Stimulated activated CD4-positive, alpha-beta T cell treated with anti-CD3 and anti-CD28 coated beads, Interleukin-15, amount 100 ng/mL, for 24 hours (primary cell): ENCODE measurements at regions not wholly inside any gene's neighbourhood (a gene's known extent, or its start where the extent isn't known, plus 50 kb on each side); places are given as distances from the start of the nearest gene placed in this dataset.

Source experiments
- DNase-seq: peaks from one replicate; pipeline ENCODE4 v3.0.0-alpha.2; 2020

DNA sequence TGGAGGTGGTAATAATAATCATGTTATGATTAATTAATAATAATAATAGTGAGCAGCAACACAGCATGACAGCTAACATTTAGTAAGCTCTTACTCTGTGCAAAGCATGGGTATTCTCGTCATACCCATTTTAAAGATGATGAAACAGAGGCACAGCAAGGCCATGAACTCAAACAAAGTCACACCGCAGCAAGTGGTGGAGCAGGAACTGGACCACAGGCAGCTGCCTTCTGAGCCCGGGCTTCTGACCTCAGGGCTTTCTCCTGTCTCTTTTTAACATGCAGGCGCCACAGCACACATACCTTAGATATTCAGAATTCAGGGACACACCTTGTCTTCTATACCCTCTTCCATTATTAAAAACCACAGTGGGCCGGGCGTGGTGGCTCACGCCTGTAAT, 50.7 kb upstream of the SPATA12 start:
- no peak for DNase-seq

DNA sequence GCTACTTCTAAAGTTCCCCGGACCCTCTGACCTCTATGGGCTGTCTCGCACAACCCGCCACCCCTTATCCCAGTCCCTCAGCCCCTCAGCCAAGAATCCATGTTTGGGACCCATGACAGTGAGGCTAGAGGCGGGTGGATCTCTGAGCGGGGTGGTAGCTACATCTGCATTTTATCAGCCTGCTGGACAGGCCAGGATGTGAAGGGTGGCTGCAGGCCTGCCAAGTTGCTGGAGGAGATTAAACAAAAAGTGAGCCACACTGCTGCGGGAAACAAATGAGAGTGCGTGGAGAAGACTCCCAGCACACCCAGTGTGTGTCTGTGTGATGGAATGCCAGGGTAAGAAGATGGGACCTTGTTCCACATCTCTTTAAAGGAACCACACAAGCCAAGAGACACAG, 51.1 kb upstream of the SPATA12 start:
- no peak for DNase-seq

DNA sequence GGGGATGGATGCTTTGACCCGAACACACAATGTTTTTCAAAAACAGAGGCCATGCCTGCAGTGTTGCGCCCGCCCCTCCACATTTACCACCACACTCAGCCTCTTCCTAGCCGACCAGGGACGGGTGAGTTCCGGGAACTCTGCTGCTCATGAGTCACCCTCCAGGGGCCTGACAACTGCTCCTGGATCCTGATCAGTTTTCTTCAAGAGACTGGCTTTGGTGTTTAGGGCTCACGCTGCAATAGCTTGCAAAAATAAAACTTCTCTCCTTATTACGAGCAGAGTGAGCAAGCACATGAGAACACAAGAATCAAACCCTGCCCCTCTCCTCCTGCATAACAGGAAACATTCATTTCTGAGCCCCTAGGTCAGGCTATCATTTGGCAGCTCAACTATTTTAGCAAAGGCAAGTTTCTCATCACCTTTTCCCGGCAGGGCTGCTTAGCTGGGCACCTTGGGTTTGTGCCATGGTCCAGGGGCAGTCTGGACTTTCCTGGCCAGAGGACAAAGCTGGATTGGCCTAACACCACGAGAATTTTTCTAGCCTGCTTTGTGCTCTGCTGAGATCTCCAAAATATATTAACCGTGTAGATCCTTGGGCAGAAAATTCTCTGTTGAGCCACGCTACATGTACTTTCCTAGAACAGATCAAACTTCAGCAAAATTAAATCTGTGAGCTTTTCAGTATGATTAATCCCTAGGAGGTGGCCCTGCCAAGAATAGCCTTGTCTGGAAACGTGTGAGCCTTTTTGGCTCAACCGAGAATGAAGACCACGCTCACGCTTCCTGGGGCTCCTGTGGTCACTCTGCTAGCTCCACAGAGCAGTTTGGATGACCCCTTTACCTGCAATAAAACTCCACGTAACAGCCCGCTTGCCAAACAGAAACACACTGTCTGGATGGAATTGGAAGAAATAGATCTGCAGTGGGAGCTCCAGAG, 52.7 kb upstream of the SPATA12 start:
- DNase-seq: peak; percentile 30

DNA sequence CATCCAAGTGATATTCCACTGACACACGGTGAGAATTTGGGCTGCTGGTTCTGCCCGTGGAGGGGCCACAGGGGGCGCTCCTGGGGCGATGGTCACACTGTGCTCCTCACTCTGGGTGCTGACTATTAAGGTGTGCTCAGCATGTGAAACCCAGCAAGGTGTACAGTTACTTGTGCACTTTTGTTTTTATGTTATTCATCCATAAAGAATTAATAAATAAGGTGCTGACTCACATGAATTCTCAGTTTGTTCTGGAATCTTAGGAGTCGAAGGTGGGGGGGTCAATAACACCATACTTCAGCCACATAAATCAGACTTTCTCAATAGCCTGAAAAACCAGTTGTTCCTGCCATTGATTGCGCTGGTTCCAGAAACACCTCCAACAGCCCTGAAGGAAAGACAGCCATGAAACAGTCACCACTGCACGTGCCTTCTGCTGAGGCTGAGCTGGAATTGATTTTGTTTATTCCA, 53.5 kb upstream of the SPATA12 start:
- DNase-seq: no peak

DNA sequence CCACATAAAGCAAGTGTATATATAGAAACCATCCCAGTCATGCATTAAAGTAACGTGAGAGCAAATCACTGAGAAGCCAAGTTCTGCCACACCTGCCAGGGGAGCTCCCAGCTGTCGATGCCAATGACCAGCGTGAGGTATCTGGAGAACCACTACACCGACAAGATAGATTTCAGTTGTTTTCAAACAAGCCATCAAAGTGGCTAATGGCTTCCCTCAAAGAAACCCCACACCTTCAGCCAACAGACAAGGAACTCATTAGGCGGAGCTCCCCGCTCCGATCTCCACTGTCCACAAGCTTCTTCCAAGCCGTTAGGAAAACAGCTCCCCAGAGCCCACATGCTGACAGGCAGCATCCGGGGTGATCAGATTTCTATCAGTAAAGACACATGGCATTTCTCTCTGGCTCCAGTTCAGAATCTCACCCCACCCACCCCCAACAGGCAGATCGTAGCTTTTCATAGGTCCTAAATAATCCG, 54.2 kb upstream of the SPATA12 start:
- no peak for DNase-seq

DNA sequence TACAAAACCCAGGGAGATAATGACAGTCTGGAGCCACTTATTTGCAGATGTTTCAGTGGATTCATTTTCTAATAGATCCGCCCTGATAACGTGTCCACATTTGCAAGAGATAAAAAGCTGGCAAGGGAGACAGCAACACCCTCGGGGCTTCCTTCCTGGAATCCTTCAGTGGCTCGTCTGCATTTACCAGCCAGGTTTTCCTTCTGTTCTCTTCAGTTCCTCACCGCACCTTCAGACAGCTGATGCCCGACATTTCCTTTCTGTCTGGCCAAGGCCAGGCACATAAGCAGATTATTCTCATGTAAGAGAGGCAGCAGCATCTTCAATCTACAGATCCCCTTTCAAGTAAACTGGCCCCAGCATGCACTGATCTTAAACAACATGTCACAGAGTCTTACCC, 56.2 kb upstream of the SPATA12 start:
- no peak for DNase-seq

DNA sequence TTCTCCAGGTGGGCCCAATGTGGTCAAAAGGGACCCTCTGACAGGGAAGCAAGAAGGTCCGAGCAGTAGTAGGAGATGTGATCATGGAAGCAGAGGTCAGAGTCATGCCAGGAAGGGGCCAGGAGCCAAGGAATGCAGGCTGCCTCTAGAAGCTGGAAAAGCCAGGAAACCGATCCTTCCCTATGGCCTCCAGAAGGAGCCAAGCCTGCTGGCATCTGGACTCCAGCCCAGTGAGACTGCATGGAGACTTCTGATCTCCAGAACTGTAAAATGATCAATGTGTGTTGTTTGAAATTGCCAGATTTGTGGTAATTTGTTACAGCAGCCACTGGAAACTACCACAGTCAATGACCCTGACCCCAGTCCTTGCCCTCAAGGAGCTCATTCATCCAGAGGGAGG, 56.8 kb upstream of the SPATA12 start:
- DNase-seq: no peak

DNA sequence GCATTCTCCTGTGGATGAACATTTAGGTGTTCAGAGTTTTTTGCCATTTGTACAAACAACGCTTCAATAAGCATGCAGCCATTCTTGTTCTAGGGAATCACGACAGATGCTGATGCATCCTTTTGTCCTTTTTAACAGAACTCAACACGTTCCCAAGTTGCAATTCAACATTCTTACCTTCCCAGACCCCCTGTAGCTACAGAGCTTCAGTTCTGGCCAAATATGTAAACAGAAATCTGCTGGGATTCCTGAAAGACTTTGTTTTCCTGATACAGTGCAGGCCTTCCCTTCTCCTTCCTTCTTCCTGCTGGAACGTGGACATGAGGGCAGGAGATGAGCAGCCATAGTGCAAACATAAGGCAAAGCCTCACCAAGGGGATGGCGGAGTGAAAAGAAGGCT, 59.1 kb upstream of the SPATA12 start:
- no peak for DNase-seq

DNA sequence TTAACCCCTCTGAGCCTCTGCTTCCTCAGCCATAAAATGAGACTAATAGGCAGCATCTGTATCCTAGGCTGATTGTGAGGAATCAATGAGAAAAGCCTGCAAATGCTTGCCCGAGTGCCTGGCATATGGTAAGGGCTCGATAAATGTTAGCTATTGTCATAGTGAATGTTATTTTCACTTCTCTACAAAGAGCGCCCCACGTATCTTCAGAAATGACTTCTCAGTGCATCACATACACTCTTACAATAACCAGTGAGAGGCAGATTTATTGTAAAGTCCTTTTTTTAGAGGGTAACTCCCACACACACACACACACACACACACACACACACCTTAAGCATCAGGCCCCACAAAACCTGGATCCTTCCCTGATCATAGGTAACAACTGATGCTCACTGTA, 60.5 kb upstream of the SPATA12 start:
- DNase-seq: no peak

DNA sequence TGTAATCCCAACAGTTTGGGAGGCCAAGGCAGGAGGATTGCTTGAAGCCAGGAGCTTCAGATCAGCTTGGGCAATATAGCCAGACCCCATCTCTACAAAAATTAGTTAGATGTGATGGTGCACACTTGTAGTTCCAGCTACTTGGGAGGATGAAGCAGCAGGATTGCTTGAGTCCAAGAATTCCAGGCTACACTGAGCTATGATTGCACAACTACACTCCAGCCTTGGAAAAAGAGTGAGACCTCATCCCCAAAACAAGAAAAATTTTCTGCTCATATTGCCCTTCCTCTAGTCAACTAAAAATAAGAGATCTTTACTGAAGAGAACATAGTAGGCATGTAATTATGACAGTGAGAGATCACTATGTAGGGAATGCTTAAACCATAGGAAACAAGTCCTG, 60.9 kb upstream of the SPATA12 start:
- DNase-seq: no peak

DNA sequence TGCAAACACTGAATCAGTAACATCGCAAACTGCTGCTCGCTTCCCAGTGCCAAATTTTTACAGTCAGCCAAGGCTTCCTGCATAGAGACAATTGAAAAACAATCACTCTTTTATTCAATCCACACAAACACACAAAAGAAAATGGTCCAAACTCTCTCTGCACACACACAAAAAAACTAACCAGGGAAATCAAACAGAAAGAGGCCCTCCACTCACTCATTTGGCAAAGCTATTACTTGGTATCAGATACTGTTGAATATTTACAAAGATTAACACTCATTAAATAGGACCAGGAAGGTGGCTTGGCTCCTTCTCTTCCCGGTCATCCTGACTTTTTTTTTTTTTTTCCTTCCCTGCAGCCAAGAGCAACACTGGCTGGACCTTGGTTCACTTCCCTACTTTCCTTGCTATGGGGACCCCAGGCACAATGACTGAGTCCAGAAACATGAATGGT, 62.4 kb upstream of the SPATA12 start:
- no peak for DNase-seq

DNA sequence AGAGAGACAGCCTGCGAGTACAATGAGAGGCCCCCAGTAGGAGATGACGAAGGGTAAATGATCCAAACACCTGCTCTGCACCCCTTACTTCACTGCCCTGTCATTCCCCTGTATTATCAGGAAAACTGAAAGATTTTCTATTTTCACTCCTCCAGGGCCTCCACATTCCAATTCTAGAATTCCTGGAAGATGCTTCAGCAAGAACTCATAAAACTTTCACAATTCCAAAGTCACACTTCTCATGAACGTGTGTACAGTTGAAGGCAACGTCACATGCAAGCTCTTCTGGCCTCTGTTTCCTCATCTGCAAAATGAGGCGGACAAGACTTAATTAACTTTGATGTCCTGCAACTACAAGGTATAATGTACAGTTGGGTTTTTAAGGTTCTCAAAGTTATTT, 62.8 kb upstream of the SPATA12 start:
- DNase-seq: no peak

DNA sequence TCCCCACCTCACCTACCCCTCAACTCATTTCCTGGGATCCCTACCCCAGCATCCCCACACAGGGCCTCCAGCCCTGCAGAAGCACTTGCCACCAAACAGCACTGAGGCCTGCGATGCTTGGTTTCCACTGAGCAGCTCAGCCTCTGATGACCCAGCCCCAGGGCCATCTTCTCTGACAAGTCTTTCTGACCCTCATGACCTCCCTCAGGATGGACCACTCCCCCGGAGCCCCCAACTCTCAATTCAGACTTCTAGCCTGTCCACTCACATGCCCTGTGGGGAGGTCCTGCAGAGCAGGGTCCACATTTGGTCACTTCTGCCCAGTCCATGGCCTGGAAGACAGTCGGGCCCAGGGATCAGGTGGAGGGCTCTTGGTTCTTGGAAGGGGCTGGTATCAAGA, 63.4 kb upstream of the SPATA12 start:
- DNase-seq: no peak

DNA sequence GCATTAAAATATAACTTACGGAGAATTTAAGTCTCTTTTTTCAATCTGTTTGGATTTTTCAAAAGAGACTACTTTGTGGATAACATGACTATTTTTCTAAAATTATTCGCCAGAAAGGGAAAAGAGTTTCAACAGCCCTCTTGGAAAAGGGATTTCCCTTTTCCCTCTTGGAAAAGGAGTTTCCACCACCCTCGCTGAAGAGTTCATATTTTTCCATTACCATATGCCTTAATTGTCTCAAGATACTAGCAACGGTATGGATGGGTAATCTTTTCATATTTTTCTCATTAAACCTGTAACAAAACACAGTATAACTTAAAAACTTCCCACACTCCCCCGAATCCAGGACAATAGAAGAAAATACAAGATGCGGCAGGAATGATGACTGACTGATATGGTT, 66.1 kb upstream of the SPATA12 start:
- DNase-seq: no peak

DNA sequence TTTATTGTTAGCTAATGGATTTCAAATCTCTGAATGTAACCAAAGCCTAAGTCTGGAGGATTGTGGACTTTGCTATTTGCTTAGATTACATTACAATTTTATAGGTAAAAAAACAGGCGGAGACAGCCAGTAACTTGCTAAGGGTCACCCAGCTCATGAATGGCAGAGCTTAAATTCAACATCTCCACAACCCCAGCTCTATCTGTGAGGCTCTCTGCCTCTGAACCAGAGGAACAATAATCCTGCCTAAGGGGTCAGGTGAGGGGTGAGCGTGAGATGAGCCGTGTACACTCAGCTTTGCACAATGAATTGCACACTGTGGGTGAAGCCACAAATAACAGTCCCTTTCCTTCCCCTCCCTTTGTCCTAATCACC, 69.8 kb upstream of the SPATA12 start:
- DNase-seq: no peak

DNA sequence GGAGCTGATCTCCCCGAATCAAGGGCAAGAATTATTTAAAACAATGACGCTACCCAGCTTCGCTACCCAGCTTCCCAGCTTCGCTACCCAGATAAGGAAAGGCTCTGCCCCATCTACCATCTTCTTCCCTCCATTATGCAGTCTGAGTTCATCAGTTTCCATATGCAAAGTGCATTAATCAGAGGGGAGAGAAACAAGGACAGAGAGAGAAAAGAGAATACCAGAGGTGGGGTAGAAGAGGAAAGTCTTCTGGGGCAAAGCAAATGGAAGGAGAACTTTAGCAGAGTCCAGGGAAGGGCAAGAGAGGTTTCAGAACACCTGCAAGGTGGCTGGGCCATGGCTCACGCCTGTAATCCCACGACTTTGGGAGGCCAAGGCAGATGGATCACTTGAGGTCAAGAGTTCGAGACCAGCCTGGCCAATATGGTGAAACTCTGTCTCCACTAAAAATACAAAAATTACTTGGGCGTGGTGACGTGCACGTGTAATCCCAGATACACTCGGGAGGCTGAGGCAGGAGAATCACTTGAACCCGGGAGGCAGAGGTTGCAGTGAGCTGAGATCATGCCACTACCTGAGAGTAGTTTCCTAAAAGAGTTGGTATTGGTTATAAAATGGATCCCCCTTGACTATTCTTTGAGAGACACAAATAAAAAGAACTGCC, 70.4 kb upstream of the SPATA12 start:
- no peak for DNase-seq

DNA sequence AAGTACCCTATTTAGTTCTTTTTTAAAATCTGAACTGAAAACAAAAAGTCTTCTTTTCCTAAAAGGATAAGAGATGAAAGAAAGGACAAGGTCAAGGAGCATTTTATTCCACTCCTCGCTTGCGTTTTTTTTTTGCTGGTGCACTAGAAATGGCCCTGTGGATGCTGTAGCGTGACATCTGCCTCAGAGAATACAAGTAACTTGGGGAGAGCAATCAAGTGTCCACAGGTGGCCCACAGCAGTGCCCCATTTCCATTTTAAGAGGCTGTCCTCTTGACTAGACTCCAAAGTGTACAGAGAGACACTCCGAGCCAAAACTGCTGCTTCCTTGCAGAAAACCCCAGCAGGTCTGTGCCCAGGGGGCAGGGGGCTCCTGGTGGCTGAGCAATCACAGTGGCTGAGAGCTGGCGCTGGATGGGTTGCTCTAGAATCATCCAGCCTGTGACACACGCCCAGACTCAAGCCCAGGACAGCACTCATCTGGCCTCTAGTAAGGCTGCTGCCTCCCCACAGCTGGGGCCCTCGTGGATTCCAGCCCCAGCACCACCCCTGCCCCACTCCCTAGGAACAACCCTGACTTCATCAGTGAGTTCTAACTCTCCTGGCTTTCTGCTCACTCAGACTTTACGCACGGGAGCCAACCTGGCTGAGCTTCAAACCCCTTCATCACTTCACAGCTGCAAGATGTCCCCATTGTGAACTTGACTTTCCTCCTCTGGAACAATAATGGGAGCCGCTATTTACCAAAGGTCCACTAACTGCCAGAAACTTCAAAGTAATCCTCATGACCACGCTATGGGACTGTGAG, 71.1 kb upstream of the SPATA12 start:
- no peak for DNase-seq

DNA sequence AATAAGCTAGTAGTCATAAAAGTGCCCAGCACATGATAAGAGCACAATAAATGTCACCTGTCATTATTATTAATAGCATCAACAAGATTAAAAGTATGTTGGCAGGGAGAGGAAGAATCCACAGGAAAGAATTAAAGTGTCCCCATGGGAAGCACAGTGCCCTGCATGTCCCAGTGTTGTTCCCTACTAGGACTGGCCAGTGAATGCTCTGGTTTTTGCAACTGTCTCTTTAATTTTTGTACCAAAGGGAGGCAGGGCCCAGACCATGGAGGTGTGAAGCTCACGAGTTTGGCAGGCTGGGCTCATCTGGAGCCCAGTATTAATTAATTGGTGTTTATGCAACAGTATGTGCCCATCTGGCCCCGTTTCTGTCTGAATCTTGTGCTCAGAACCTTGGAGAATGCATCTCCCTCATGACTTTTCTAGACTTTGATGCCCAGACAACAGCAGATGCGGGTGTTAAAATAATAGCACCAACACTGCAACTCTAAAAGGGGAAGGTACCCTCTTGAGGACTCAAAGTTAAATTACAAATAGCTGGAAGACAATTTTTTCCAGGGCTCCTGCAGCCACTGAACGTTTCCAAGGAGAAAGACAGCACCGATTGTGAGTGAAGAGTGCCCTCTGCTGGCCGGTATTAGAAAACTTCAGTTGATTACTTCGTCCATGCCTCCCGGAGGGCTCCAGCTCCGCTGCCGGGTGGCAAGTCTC, 71.9 kb upstream of the SPATA12 start:
- DNase-seq: peak; percentile 80

DNA sequence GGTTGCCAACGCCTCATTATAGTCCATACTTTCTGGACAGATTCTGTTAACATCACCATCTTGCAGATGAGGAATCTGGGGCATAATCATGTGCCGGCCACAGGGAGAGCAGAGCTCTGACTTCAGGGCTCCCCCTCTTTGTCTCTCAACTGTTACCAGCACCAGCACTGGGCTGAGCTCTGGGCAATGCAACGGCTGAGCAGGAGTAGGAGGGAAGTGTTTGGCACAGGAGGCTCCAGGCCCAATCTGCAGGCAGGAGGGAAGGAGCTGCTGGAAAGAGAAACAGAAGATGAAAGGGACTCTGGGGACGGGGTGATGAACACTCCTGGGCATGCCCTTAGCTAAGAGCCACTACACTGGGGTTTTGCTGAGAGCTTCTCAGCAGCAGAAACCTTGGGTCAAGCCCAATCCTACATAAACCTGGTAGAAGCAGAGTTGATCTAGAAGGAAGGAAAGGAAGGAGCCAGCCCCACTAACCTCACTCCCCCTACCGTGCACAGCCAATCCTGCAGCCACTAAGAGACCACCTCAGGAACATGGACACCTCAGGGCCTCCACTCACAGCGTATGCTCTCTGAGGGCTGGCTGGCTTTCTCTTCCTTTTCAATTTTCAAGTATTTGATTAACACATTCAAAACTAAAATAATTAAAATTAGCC, 73.1 kb upstream of the SPATA12 start:
- DNase-seq: peak; percentile 20

DNA sequence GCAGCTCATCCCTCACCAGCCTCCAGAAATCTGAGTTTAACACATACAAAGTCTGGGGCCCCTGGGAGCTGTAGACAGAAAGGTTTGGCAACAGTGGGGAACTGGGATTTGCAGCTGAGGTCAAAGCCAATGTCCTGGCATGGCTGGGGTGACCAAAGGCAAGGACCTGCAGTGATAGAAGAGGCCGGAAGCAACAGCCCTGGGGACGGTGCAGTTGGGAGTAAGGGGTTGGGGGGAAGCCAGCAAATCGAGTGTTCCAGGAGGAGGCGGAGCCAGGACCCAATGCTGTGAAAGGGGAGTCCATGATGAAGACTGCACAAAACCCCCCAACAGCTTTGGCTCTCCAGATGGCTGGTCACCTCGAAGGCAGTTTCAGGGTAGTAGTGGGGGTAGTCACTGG, 74.1 kb upstream of the SPATA12 start:
- DNase-seq: no peak

DNA sequence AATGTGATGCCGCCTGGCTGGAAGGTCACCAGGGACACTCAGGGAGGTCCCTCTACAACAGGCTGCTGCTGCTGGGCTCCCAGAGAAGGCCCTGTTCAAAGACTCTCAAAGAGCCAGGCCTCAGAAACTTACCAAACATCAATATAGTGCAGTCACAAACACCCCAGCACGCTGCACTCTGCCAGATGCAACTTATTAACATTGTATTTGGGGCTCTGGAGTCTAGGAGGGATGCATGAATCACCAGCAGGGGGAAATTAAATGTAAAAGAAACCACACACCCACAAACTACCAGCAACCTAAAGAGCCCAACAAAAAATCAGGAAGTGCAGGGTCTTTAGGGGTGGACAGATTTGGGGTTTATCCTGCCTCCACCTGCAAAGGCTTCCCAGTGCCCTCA, 74.6 kb upstream of the SPATA12 start:
- DNase-seq: peak; percentile 33

DNA sequence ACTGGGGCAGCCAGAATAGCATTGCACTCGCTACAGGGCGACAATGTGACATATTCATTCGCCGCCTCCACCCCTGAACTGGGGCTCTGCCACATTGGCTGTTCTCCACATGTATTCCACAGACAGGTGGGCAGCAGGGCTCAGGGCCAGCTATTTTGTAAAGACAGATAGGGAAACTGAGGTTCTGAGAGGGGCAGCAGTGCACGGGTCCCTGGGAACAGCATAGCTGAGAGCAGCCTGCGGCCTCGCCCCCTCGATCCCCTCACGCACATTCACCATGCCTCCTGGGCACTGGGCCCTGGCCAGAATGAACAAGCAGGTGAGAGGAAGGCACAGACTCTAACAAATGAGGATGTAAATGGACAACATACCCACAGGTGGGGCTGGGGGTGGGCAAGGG, 75.0 kb upstream of the SPATA12 start:
- DNase-seq: no peak
